H1 (cell line): ENCODE measurements at regions not wholly inside any gene's neighbourhood (a gene's known extent, or its start where the extent isn't known, plus 50 kb on each side); places are given as distances from the start of the nearest gene placed in this dataset.

Experiments used
- CTCF ChIA-PET: fragments of 300-600 bp; sonication (Branson Sonifier 250); formaldehyde crosslinking; loops from one replicate; lab custom pipeline; 2021; ENCODE audit not compliant: partially characterized antibody; lab: Charles Lee
- POLR2A ChIA-PET: fragments of 300-600 bp; sonication (Branson Sonifier 250); formaldehyde crosslinking; loops from one replicate; lab custom pipeline; 2021; ENCODE audit warnings: inconsistent platforms; ENCODE audit not compliant: partially characterized antibody; lab: Charles Lee
- DNase-seq, 2 experiments: peaks; one replicate each; pipeline versions ENCODE4 v3.0.0 to v3.0.0-alpha.2; 2010 to 2022; ENCODE audit warnings: low spot score in 2 of 2, low read depth in 1 of 2, mixed read lengths in 1 of 2
- FAIRE-seq: peaks from 2 replicates; lab custom pipeline; 2011; peaks lifted over from hg19 to GRCh38; lab: Jason Lieb, UNC
- H2AFZ ChIP-seq: 2 replicates; pipeline ENCODE4 v1.8.1; 2012; ENCODE audit warnings: low read length, inconsistent platforms
- H2AK5ac ChIP-seq: 2 replicates; pipeline ENCODE4 v1.6.1; 2013; ENCODE audit warnings: low read depth, low read length
- H2BK120ac ChIP-seq: replicated peaks from 2 replicates; pipeline ENCODE3; 2013; ENCODE audit warnings: low read depth, low read length, inconsistent platforms
- H2BK12ac ChIP-seq: 2 replicates; pipeline ENCODE4 v1.6.1; 2013; ENCODE audit warnings: low read depth, low read length
- H2BK15ac ChIP-seq: 2 replicates; pipeline ENCODE4 v1.6.1; 2013; ENCODE audit warnings: low read length
- H2BK20ac ChIP-seq: 2 replicates; pipeline ENCODE4 v1.6.1; 2013; ENCODE audit warnings: low read length
- H2BK5ac ChIP-seq: 2 replicates; pipeline ENCODE4 v1.6.1; 2013; ENCODE audit warnings: low read depth, low read length
- H3K14ac ChIP-seq: 2 replicates; pipeline ENCODE4 v1.6.1; 2013; ENCODE audit warnings: inconsistent platforms; ENCODE audit not compliant: insufficient read length
- H3K18ac ChIP-seq: 2 replicates; pipeline ENCODE4 v1.6.1; 2013; ENCODE audit warnings: low read length; ENCODE audit errors: extremely low read depth
- H3K23ac ChIP-seq: 2 replicates; pipeline ENCODE4 v1.6.1; 2013; ENCODE audit warnings: inconsistent platforms; ENCODE audit not compliant: insufficient read length
- H3K23me2 ChIP-seq: 2 replicates; pipeline ENCODE4 v1.6.1; 2013; ENCODE audit warnings: low read depth, low read length
- H3K27ac ChIP-seq: 2 replicates; pipeline ENCODE4 v1.6.1; 2011; ENCODE audit warnings: low read depth, low read length, inconsistent platforms
- H3K27me3 ChIP-seq, 4 experiments: replicated peaks in 1 of 4; 1 replicate in 1 of 4; 2 replicates in 3 of 4; pipeline versions ENCODE4 v1.6.1 to v1.8.1; 2011 to 2013; ENCODE audit warnings: low read length in 3 of 4, mild to moderate bottlenecking in 3 of 4, inconsistent platforms in 2 of 4, mixed read lengths in 2 of 4, moderate library complexity in 1 of 4; ENCODE audit not compliant: control insufficient read depth in 3 of 4, insufficient read depth in 3 of 4; ENCODE audit errors: extremely low read depth in 1 of 4
- H3K36me3 ChIP-seq, 4 experiments: 2 replicates each; pipeline versions ENCODE4 v1.6.1 to v1.8.1; 2011 to 2013; ENCODE audit warnings: mild to moderate bottlenecking in 4 of 4, low read length in 3 of 4, moderate library complexity in 2 of 4, control low read depth in 1 of 4, inconsistent platforms in 1 of 4; ENCODE audit not compliant: insufficient read depth in 4 of 4, control insufficient read depth in 2 of 4
- H3K4ac ChIP-seq: replicated peaks from 2 replicates; pipeline ENCODE3; 2013; ENCODE audit warnings: low read length, low read depth, mixed read lengths, inconsistent platforms; ENCODE audit not compliant: insufficient read length
- H3K4me1 ChIP-seq, 4 experiments: replicated peaks in 1 of 4; 1 replicate in 1 of 4; 2 replicates in 3 of 4; pipeline versions ENCODE4 v1.6.1 to v1.8.1; 2011 to 2013; ENCODE audit warnings: low read length in 3 of 4, inconsistent platforms in 2 of 4, mixed read lengths in 1 of 4; ENCODE audit not compliant: insufficient read depth in 4 of 4, control insufficient read depth in 3 of 4
- H3K4me2 ChIP-seq, 2 experiments: 2 replicates each; pipeline versions ENCODE4 v1.6.1 to v1.8.1; 2011 to 2013; ENCODE audit warnings: low read depth in 2 of 2, low read length in 2 of 2, control low read depth in 1 of 2, inconsistent platforms in 1 of 2, mild to moderate bottlenecking in 1 of 2; ENCODE audit not compliant: insufficient read depth in 1 of 2
- H3K4me3 ChIP-seq, 4 experiments: fragments of 200-600, 300-600 bp in 1 of 4; sonication (generic), shearing (Covaris generic), sonication (Bioruptor Twin) in 1 of 4; 2 replicates each; pipeline versions ENCODE4 v1.5.1 to v1.8.1; 2011 to 2016; ENCODE audit warnings: low read length in 4 of 4, low read depth in 3 of 4, control low read depth in 2 of 4, inconsistent platforms in 2 of 4, mild to moderate bottlenecking in 2 of 4, mixed read lengths in 1 of 4, moderate library complexity in 1 of 4; ENCODE audit not compliant: insufficient read depth in 2 of 4; ENCODE audit errors: extremely low read depth in 1 of 4
- H3K56ac ChIP-seq: replicated peaks from 2 replicates; pipeline ENCODE3; 2013; ENCODE audit warnings: low read depth, mild to moderate bottlenecking, mixed read lengths, low read length, inconsistent platforms; ENCODE audit not compliant: insufficient read length
- H3K79me1 ChIP-seq: 2 replicates; pipeline ENCODE4 v1.6.1; 2013; ENCODE audit warnings: low read depth, low read length, control low read depth
- H3K79me2 ChIP-seq, 2 experiments: 2 replicates each; pipeline versions ENCODE4 v1.6.1 to v1.8.1; 2012 to 2013; ENCODE audit warnings: low read length in 2 of 2, mild to moderate bottlenecking in 2 of 2, inconsistent platforms in 1 of 2; ENCODE audit not compliant: insufficient read depth in 2 of 2, control insufficient read depth in 1 of 2
- H3K9ac ChIP-seq, 4 experiments: replicated peaks in 1 of 4; 1 replicate in 1 of 4; 2 replicates in 3 of 4; pipeline versions ENCODE4 v1.6.1 to v1.8.1; 2011 to 2013; ENCODE audit warnings: low read depth in 3 of 4, low read length in 3 of 4, control low read depth in 2 of 4, mild to moderate bottlenecking in 2 of 4, moderate library complexity in 2 of 4, inconsistent platforms in 1 of 4; ENCODE audit errors: extremely low read depth in 1 of 4
- H3K9me3 ChIP-seq, 2 experiments: 2 replicates each; pipeline versions ENCODE4 v1.6.1 to v1.8.1; 2012 to 2013; ENCODE audit warnings: mild to moderate bottlenecking in 2 of 2, moderate library complexity in 2 of 2, control low read depth in 1 of 2, inconsistent platforms in 1 of 2, low read depth in 1 of 2, low read length in 1 of 2, mixed read lengths in 1 of 2; ENCODE audit not compliant: insufficient read depth in 2 of 2
- H4K20me1 ChIP-seq, 2 experiments: replicated peaks in 1 of 2; 2 replicates each; pipeline versions ENCODE3 to v1.8.1; 2011 to 2013; ENCODE audit warnings: inconsistent platforms in 2 of 2, low read length in 2 of 2, mild to moderate bottlenecking in 1 of 2; ENCODE audit not compliant: insufficient read depth in 2 of 2, control insufficient read depth in 1 of 2
- H4K5ac ChIP-seq: 2 replicates; pipeline ENCODE4 v1.6.1; 2013; ENCODE audit warnings: low read length, low read depth, mixed read lengths, inconsistent platforms; ENCODE audit not compliant: insufficient read length
- H4K8ac ChIP-seq: 2 replicates; pipeline ENCODE4 v1.8.0; 2013; ENCODE audit warnings: mild to moderate bottlenecking, moderate library complexity, low read length, inconsistent platforms; ENCODE audit not compliant: insufficient read depth; ENCODE audit errors: extremely low read depth
- H4K91ac ChIP-seq: replicated peaks from 2 replicates; pipeline ENCODE3; 2013; ENCODE audit warnings: low read length, mixed read lengths, inconsistent platforms; ENCODE audit not compliant: insufficient read length
- ATF2 ChIP-seq: IDR thresholded peaks from 2 replicates; pipeline ENCODE4 v1.6.1; 2012; ENCODE audit warnings: low read length, inconsistent platforms
- EZH2 ChIP-seq: fragments of 200-600 bp; sonication (generic); IDR thresholded peaks from 2 replicates; pipeline ENCODE4 v1.7.1; 2012; ENCODE audit warnings: low read depth, mild to moderate bottlenecking, moderate library complexity, low read length, inconsistent platforms; ENCODE audit not compliant: severe bottlenecking
- GTF2F1 ChIP-seq: IDR thresholded peaks from 2 replicates; pipeline ENCODE4 v1.6.1; 2012; ENCODE audit warnings: low read depth, low read length, improper control_type of control experiment, borderline replicate concordance
- JUN ChIP-seq: IDR thresholded peaks from 2 replicates; pipeline ENCODE4 v1.6.1; 2011; ENCODE audit warnings: low read depth, mild to moderate bottlenecking, improper control_type of control experiment, low read length
- RBBP5 ChIP-seq: IDR thresholded peaks from 2 replicates; pipeline ENCODE4 v1.7.1; 2012; ENCODE audit warnings: low read depth, mild to moderate bottlenecking, inconsistent platforms, low read length, moderate library complexity, borderline replicate concordance
- SIRT6 ChIP-seq: IDR thresholded peaks from one replicate; pipeline ENCODE4 v1.7.1; 2012; ENCODE audit warnings: low read length, inconsistent platforms
- WGBS, 2 experiments: shearing (Covaris generic) in 1 of 2; methylation state at CpG; one replicate each; pipeline versions ENCODE4 v1.1.6 to v1.1.7; 2013 to 2015; ENCODE audit warnings: low lambda C conversion rate in 2 of 2, mixed read lengths in 2 of 2, inconsistent platforms in 1 of 2, low coverage in 1 of 2, missing lambda C conversion rate in 1 of 2; ENCODE audit not compliant: insufficient replicate concordance in 2 of 2, insufficient coverage in 1 of 2, insufficient read length in 1 of 2; ENCODE audit errors: extremely low coverage in 1 of 2, missing lambda C conversion rate in 1 of 2; 5-methylcytosine and 5-hydroxymethylcytosine counted together

- Histone ChIP-seq H2BK15ac (no peak overlapping the region), H3K79me1 (no peaks in the 10 kb centered on the region), H4K20me1 (no peaks in the 10 kb centered on the region)
- TF ChIP-seq EZH2: no peak
- no peak for TF ChIP-seq GTF2F1
- TF ChIP-seq SIRT6: no peak
- no peak for TF ChIP-seq ATF2
- no peak for TF ChIP-seq RBBP5
- TF ChIP-seq JUN: no peak
- TF ChIP-seq, all 59 proteins: peak for 0
- Histone ChIP-seq H3K4me1 (peaks cover 0 to 6% (median 0%) of the 10 kb centered on the region in 4 experiments; a peak in 1 of 7 replicates), H4K8ac (no peak overlapping the region), H2BK12ac (no peak overlapping the region), H2BK5ac (no peak overlapping the region), H3K36me3 (no peaks in the 10 kb centered on the region), H2AFZ (no peak overlapping the region), H2BK120ac (no peak overlapping the region), H3K79me2 (no peaks in the 10 kb centered on the region), H3K23me2 (no peaks in the 10 kb centered on the region), H3K4me3 (no peak overlapping the region), H4K5ac (no peak overlapping the region), H3K27me3 (no peaks in the 10 kb centered on the region), H2BK20ac (no peak overlapping the region), H4K91ac (no peak overlapping the region), H3K9ac (no peak overlapping the region), H3K9me3 (no peaks in the 10 kb centered on the region), H3K23ac (no peak overlapping the region), H3K27ac (no peak overlapping the region), H3K56ac (no peak overlapping the region), H3K18ac (no peak overlapping the region), H3K14ac (no peak overlapping the region), H3K4me2 (no peak overlapping the region), H2AK5ac (no peak overlapping the region), H3K4ac (no peak overlapping the region)
- 95% methylated on average over 2 of the region's 2 CpGs; no CpG with 5 or more reads in 1 of the 2 experiments for WGBS, 2 experiments
- CTCF ChIA-PET: interaction anchor here (0.5 to 1.5 kb wide), 2 partner anchors 37 to 114 kb away, joined by 4 read pairs; no protein-coding TSS in a partner anchor
- no peak for DNase-seq
- POLR2A ChIA-PET: interaction anchor here (0.6 to 1.1 kb wide), 2 partner anchors 21 to 152 kb away, joined by 3 read pairs; no protein-coding TSS in a partner anchor
- FAIRE-seq: no peak
Measured at GRCh38 chr5:163309914-163310313, 127.5 kb upstream of the CCNG1 start.
